ENCODE measurements at regions not wholly inside any gene's neighbourhood (a gene's known extent, or its start where the extent isn't known, plus 50 kb on each side); places are given as distances from the start of the nearest gene placed in this dataset.

- TF ChIP-seq CTCF (IDR thresholded peaks at IDR 0.05; ENCODE audit: low read depth, low read length): no peak
- TF ChIP-seq EZH2phosphoT487 (IDR thresholded peaks at IDR 0.05; ENCODE audit: low read depth): no peak
These were observed 64.5 kb upstream of the B3GAT1 start for GRCh38 chr11:134476435-134477021.
